Right lobe of liver (tissue), 6 donors: ENCODE measurements at regions not wholly inside any gene's neighbourhood (a gene's known extent, or its start where the extent isn't known, plus 50 kb on each side); places are given as distances from the start of the nearest gene placed in this dataset.

Experiments used
- ATAC-seq, 4 donors: fragments of 200-7000 bp; cut with Tn5 transposase; one replicate each; pipeline ENCODE4 v1.9.1; 2020; ENCODE audit warnings: mild to moderate bottlenecking in 4 of 4, moderate library complexity in 4 of 4
- DNase-seq, 3 donors: peaks; one replicate each; pipeline ENCODE4 v3.0.0-alpha.2; 2020
- H3K27ac ChIP-seq, 3 donors: fragments of 200-600 bp; one replicate each; pipeline ENCODE4 v1.8.0; 2022
- H3K27me3 ChIP-seq, 2 donors: fragments of 200-600 bp; one replicate each; pipeline ENCODE4 v1.8.0; 2022
- H3K36me3 ChIP-seq, 4 donors: fragments of 200-600 bp; sonication (generic) in 1 of 4; one replicate each; pipeline versions ENCODE4 v1.5.1 to v1.8.0; 2017 to 2022; ENCODE audit warnings: control low read depth in 1 of 4
- H3K4me1 ChIP-seq, 4 donors: fragments of 200-600 bp; sonication (generic) in 1 of 4; one replicate each; pipeline versions ENCODE4 v1.5.1 to v1.8.0; 2017 to 2022; ENCODE audit warnings: control low read depth in 1 of 4
- H3K4me3 ChIP-seq, 3 donors: fragments of 200-600 bp; one replicate each; pipeline ENCODE4 v1.8.0; 2022
- H3K9me3 ChIP-seq, 4 donors: fragments of 200-600 bp; sonication (generic) in 1 of 4; one replicate each; pipeline versions ENCODE4 v1.5.1 to v1.8.0; 2017 to 2022; ENCODE audit warnings: control low read depth in 1 of 4
- POLR2A ChIP-seq: fragments of 450-650 bp; IDR thresholded peaks from one replicate; pipeline ENCODE4 v1.6.1; 2017; ENCODE audit warnings: antibody characterized with exemption, mild to moderate bottlenecking
- WGBS: methylation state at CpG from one replicate; pipeline ENCODE4 v1.1.6; 2018; ENCODE audit warnings: low coverage, low lambda C conversion rate; ENCODE audit not compliant: insufficient coverage; ENCODE audit errors: missing lambda C conversion rate; 5-methylcytosine and 5-hydroxymethylcytosine counted together
- intact Hi-C, 2 donors: fragments of 100-400 bp; cut with DNase I; formaldehyde crosslinking; loops; one replicate each; pipeline versions ENCODE4 v1.11.2 to v1.14.1; 2022
- TF ChIP-seq, protein P1 (sequence below), 4 donors: fragments of 200-600 bp in 3 of 4; fragments of 450-650 bp in 1 of 4; IDR thresholded peaks; one replicate each; pipeline versions ENCODE4 v1.5.1 to v1.8.0; 2016 to 2022; ENCODE audit warnings: antibody characterized with exemption in 4 of 4, mild to moderate bottlenecking in 2 of 4
- donor health status: DM: no; HTN: yes; CAD: no.
- donor health status: DM: no; HTN: no; CAD: no.
- donor health status: DM: no; HTN: no; CAD: no.
- donor health status: DM: no; HTN: yes; CAD: no.
- donor health status: DM: no; HTN: yes; CAD: no.

DNA sequence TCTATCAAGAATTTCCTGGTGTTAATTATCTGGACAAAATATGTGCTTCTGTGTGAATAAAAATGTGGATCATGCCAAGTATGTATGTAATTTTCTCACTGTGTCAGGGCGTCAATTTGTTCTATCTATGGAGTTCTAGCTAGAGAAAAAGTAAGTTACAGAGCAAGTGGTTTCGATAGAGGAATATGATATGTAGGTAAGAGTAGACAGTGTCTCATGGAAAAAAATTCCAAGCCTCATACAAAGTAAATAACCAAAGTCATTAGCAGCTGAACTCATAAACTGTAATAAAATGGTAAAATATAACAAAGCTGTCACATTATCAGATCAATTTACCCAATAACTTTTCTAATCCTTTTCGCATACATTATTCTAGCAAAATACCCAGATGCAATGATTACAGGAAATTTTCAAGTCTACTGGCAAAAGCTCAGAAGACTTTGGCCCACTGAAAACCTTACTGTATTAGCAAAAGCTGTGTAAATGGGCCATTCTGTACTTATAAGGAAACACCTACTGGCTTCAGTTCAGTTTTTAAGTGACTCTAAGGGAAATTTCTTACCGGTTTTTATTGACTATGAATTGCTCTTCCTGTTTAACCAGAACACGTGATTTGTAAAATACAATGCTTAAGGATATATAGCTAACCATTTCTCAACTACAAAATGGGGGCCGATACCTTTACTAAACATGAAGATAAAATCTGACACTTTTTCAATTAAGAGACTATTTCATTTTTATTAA lies 121.0 kb upstream of the ARSJ start:
- Histone ChIP-seq H3K27ac (no peak overlapping the region), H3K9me3 (no peaks in the 10 kb centered on the region), H3K4me1 (no peaks in the 10 kb centered on the region), H3K27me3 (no peaks in the 10 kb centered on the region), H3K4me3 (no peak overlapping the region), H3K36me3 (no peaks in the 10 kb centered on the region)
- intact Hi-C loops: no loop called here
- ATAC-seq (no peak), DNase-seq (no peak)
- no peak for TF ChIP-seq POLR2A
- TF ChIP-seq, protein P1, sequence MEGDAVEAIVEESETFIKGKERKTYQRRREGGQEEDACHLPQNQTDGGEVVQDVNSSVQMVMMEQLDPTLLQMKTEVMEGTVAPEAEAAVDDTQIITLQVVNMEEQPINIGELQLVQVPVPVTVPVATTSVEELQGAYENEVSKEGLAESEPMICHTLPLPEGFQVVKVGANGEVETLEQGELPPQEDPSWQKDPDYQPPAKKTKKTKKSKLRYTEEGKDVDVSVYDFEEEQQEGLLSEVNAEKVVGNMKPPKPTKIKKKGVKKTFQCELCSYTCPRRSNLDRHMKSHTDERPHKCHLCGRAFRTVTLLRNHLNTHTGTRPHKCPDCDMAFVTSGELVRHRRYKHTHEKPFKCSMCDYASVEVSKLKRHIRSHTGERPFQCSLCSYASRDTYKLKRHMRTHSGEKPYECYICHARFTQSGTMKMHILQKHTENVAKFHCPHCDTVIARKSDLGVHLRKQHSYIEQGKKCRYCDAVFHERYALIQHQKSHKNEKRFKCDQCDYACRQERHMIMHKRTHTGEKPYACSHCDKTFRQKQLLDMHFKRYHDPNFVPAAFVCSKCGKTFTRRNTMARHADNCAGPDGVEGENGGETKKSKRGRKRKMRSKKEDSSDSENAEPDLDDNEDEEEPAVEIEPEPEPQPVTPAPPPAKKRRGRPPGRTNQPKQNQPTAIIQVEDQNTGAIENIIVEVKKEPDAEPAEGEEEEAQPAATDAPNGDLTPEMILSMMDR (IDR thresholded peaks at IDR 0.05): no peak
- 78% methylated on average over 6 of the region's 6 CpGs for WGBS

DNA sequence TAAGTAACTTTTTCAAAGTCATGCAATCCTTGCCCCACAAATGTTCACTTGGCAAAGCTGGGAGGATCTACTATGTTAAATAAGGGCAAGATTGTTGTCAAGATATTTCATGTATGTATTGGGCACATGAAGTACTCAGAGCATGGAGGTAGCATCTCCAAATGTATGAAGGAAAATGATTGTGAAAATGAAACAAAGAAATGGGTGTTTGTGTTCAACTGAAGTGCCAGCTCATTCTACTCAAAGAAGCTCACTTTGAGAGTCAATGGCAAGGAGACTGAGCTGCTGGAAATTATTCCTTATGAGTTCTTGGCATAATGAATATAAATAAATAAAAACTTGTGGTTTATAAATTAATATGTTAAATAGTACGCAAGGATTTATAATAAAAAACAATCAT lies 124.5 kb upstream of the ARSJ start:
- Histone ChIP-seq H3K36me3 (no peaks in the 10 kb centered on the region), H3K9me3 (no peaks in the 10 kb centered on the region), H3K27me3 (no peaks in the 10 kb centered on the region), H3K4me3 (no peak overlapping the region), H3K4me1 (no peaks in the 10 kb centered on the region), H3K27ac (no peak overlapping the region)
- intact Hi-C loops: no loop called here
- DNase-seq: no peak
- no peak for ATAC-seq
- no peak for TF ChIP-seq POLR2A
- TF ChIP-seq, protein P1 (IDR thresholded peaks at IDR 0.05): no peak
- 70% methylated on average over 1 of the region's 1 CpG for WGBS

DNA sequence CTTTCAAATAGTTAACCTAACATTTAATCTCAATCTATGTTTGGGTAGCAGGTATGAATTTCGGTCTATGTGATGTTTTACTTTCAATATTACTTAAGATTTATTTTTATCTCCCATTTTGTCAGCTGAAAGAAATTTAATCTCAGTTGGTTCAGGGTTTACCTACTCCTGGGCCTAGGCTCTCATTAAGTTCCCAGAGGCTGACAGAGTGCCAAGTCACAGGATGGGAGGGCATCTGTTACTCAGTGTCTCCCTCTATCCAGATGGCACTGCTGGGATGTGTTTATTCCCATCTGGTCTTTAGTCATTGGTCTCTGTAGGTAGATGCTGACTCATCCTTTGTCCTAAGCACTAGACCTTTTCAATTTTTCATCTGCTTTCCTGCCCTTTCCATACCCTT lies 129.4 kb upstream of the ARSJ start:
- intact Hi-C loops: no loop called here
- H3K9me3 ChIP-seq: no peaks in the 10 kb centered on the region
- H3K27me3 ChIP-seq: no peaks in the 10 kb centered on the region
- TF ChIP-seq, protein P1 (IDR thresholded peaks at IDR 0.05): no peak
- TF ChIP-seq POLR2A: no peak
- ATAC-seq (no peak), DNase-seq (no peak)
- no peak overlapping the region for H3K4me3 ChIP-seq
- H3K4me1 ChIP-seq: no peaks in the 10 kb centered on the region
- H3K27ac ChIP-seq: no peak overlapping the region
- H3K36me3 ChIP-seq: no peaks in the 10 kb centered on the region
- WGBS: 67% methylated on average over 1 of the region's 1 CpG

DNA sequence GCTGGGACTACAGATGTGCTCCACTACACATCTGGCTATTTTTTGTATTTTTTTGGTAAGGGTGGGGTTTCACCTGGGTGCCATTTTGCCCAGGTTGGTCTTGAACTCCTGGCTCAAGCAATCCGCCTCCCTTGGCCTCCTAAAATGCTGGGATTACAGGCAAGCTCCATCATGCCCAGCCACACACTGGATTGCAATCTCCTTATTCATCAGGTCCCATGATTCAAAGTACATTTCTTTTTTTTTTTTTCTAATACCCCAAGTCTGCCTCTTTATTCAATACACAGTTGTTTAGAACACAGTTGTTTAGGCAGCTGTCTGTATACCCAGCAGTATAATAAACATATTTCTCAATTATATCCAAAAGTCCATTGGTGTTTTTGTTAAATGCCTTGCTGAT lies 130.3 kb upstream of the ARSJ start:
- Histone ChIP-seq H3K36me3 (no peaks in the 10 kb centered on the region), H3K9me3 (no peaks in the 10 kb centered on the region), H3K27ac (no peak overlapping the region), H3K4me1 (no peaks in the 10 kb centered on the region), H3K4me3 (no peak overlapping the region), H3K27me3 (no peaks in the 10 kb centered on the region)
- ATAC-seq (no peak), DNase-seq (no peak)
- intact Hi-C loops: no loop called here
- TF ChIP-seq, protein P1 (IDR thresholded peaks at IDR 0.05): no peak
- TF ChIP-seq POLR2A: no peak
- 67% methylated on average over 1 of the region's 1 CpG for WGBS
